NCI-H1930 (cell line): ENCODE measurements at regions not wholly inside any gene's neighbourhood (a gene's known extent, or its start where the extent isn't known, plus 50 kb on each side); places are given as distances from the start of the nearest gene placed in this dataset.
A peak's percentile ranks its signal among the peaks of the same experiment; 100 is the strongest.

Source experiments
- DNase-seq, 2 experiments: peaks; one replicate each; lab custom pipeline; 2025; lab: John Stamatoyannopoulos, UW

DNA sequence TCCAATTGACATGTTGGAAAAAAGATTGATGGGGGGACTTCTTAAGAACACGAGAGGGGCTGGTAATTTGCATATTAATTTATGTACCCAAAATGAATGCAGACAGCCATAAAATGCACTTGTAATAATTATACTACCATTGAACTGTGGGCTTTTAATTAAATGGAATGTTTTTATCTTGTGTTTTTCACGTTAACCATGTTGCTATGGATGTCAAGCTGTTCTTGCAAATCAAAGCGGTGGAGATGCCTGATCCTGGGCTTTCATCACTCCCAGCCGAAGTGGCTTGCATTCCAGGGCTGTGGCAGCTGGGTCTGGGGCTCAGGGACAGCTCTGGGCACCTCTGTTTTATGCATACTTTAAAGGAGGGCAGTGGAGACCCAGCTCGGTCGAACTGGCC is 179.4 kb upstream of the TMTC4 start:
- no peak for DNase-seq

DNA sequence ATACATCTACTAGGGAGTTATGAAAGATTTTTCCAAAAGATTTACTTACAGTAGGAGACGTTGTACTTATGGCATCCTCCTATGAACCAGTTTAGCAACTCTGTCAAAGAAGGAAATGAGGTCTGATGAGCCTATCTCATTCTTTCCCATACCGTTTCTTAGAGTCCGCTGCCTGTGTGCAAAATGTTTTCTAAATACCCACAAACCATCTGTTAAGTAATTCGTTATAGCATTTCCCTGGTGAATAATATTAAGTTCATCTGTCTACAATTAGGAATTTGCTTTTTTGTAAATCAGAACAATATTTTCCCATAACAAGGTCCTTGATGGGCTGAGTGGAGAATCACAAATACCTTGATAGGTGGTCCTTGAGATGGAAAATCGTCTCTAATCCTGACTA is 178.8 kb upstream of the TMTC4 start:
- no peak for DNase-seq

DNA sequence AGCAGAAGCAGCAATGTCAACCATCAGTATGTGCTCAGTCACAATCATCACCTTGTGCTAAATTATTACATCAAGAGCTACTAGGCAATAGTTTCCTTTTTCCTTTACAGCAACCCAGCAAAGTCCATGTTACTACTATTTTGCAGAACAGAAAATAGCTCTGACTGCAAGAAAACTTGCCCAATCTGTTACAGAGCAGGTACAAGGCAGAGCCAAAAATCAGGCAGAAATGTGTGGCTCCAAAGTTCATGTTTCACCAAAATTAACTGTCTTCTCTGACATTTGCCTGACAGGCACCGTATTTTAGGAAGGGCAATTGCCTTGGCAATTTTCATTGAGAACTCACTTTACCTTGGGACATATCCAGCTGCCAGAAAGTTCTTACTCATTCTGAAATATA is 177.6 kb upstream of the TMTC4 start:
- no peak for DNase-seq

DNA sequence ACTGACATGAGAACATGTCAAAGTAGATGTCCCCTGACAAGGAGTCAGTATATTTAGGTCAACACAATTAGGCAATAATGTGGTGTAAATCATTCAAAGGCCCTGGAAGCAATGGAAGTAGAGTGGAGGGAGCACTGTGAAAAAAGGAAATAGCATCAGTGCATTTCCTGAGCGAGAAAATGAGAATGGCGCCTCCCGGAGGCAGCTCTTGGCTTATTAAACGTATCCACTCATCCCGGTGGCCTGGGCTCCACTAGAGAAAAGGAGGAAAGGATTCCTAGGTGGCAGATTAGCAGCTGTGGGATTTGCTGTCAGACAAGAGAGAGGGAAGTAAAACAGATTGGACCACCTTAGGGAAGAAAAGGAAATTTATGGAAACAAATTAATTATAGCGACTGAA is 173.7 kb upstream of the TMTC4 start:
- no peak for DNase-seq

DNA sequence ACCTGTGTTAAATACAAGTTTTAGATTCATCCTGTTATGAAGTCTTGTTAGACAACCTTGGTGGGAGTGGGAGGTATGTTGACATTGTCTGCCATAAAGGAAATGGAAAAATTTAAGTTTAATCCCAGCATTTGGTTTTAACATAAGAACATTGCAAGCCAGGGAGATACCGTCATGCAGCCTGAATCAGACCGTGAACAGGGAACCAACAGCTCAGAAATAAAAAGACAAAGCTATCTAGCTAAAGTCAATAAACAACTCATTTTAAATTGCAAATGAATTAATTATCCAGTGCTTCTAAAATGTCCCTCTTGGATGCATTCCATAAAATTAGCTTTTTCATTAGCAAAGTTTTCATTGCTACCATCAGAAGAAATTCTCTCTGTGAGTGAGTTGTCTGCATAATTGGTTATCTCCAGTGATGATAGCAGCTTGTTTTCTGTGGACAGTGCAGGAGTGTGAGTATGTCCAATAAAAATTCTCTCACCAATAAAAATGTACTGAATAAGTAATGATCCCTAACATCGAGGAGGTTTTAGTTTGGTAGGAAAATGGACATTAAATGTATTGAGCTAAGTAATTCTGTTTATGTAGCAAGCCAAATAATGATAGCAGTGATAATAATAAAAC is 170.6 kb upstream of the TMTC4 start:
- no peak for DNase-seq

DNA sequence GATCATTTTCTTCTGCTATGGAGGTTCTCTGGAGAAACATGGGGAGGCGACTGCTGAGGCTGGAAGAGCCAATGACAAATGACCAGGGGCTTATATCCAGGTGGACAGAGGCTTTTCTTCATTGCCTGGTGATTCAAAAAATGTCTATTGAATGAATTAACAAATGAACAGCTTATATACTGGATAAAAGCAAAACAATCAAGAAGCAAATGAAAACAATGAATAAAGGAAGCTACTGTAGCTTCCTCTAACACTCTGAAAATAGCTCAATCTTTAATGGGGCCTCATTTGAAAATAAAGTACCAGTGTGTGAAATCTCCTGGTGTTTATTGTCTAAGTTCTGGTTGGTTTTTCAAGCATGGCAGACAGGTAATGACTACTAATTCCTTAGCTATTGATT is 167.5 kb upstream of the TMTC4 start:
- no peak for DNase-seq

DNA sequence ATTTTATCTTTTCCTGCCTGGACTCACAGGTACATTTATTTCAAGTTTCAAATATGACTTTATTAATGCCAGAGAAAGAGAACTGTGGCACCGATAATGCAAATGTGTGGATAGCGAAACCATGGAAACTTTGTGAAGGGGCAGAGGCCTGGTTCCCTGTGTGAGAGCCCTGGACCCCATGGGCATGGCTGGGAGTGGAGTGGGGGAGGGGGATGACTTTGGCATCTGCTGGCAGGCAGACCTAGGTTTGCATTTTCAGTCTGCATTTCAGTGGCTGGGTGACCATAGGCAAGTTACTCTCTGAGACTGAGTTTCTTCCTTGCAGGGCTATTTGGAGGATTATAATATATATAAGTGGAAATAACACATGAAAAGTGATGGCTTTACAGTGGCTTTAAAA is 163.8 kb upstream of the TMTC4 start:
- no peak for DNase-seq

DNA sequence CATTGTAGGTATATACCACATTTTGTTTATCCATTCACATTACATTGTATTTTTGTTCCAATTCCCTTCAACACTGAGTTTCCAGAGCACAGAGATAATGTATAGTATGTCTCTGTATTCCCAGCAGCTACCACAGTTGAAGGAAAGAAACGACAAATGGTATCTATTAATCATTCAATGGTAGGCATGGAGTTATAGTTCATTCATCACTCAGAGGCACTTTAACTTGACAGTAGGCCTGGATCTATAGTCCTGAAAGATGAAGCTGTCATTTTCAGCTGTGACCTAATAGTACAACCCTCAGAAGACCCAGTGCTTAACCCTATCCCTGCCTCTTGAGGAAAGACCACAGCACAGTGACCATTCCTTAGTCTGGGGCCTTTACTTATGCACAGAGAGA is 163.0 kb upstream of the TMTC4 start:
- no peak for DNase-seq

DNA sequence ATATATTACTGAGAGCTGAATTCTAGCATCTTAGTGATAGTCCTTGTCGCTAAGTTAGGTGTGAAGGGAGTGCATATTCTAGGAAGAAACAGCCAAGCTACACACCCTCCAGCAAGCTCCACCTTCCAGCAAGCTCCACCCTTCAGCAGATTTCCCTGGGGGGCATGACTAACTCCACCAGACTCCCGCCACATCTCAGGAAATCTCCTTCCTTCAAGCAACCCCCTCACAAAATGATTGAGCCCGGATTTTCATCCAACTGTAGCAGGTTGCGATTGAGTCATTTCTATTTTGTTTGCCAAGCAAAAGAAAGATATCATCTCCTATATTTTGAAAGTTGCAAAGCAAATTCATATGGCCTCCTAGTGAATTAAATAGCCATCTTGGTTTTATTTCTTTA is 162.1 kb upstream of the TMTC4 start:
- no peak for DNase-seq

DNA sequence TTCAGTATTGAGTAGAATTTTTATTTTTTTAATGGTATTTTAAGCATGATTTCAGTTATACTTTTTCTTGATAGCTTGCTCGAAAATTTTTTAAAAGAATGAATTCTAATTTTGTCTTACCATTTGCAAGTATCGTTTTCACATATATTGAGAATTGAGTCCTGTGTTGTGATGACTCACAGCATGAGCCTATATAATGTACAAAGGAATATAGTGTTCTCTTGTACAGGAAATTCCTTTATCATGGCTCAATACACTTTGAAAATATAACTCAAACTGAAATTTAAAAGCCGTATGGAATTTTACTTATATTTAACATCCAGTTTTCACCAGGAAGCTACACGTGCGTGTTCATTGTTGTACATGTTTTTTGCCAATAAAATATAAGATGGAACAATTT is 161.1 kb upstream of the TMTC4 start:
- DNase-seq, result no peak

DNA sequence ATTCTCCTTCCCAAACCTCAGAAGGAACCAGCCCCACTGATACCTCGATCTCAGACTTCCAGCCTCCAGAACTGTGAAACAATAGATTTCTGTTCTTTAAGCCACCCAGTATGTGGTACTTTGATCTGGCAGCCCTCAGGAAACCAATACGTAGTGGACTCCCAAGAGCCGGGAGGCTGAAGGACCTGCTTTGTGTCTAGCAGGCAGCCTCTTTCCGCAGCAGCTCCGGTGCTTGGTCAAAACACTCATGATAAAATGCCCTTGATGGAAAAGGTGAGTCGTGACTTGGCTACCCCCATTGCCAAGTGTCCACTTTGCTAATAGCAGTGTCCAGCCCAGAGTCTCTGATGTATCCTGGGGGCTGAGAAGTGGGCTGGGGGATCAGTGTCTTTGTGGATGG is 158.8 kb upstream of the TMTC4 start:
- DNase-seq, result no peak

DNA sequence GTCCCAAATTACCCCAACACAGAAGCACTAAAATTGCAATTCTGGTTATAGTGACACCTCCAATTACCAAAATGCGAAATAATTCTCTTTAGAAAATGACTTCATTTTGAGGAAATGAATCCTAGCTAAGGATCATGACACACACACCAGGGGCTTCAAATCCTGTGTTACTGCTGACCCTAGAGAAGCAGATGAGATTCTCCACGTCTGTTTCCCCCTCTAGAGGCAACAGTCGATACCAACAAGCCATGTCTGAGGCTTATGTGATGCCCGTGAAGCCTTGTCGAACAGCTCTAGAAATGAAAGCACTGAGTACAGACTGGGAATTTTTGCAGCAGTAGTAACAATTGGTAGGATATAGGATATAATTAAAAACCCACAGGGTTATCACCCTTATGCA is 153.6 kb upstream of the TMTC4 start:
- DNase-seq, result no peak

DNA sequence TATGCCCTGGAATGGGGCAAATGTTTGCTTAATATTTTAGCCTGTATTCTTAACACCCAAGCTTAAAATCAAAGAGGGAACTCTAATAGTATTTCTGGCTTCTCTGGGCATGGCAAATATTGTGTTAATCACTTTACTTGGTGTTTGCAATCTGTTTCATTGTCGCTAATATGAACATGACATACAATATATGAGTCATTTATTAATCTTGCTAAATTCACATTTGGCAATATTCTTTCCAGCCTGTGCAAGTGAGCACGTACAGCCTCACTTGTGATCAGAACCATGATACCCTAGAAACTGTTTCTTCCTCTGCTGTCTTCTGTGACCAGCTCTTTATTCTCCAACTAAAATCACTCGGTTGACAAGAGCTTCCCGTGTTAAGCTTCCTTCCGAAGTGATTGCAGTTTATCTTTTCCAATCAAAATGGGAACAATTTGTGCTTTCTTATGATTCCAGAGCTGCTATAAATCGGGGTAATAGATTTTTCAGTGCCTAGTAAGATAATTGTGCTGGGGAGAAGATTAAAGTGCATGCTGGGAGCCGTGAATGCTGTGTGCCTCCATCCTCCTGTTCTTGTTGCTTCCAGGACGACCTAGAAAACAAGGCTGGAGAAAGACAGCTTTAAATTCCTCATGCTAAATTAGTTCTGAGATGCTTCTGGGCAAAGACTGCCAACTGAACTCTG is 153.0 kb upstream of the TMTC4 start:
- no peak for DNase-seq

DNA sequence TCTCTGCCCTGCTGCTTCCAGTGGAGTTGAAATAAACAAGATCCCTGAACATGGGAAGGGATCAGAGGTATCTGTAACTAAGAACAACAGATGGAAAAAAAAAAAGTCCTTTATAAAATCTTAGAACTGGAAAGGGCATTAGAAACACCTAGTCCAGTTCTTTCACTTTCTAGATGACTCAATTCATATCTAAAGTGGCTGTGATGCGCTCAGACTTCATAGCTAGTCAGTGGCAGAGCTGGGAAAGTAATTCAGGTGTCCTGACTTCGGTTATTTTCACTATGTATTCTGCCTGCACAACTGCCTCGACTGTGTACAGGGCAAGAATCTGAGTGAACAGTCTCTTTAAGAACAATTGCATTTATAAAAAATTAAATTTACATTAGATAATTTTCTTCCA is 151.8 kb upstream of the TMTC4 start:
- no peak for DNase-seq

DNA sequence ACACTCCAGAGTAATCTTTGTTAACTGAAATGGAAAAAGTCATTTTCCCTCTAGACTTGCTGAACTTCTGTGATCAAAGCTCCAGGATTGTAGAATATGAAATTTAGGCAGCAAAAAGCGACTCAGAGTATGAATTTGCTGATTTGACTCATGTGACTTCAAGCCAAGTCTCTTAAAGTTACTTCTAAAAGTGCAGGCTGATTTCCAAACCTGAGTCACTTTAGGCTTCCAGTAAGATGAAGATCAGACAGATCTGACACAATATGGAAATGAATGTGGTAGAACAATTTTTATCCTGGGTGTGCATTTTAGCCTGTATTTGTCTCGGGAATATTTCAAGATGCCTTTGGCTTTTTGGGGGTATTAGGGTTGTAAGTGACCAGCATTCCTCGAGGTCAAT is 151.0 kb upstream of the TMTC4 start:
- DNase-seq, result no peak

DNA sequence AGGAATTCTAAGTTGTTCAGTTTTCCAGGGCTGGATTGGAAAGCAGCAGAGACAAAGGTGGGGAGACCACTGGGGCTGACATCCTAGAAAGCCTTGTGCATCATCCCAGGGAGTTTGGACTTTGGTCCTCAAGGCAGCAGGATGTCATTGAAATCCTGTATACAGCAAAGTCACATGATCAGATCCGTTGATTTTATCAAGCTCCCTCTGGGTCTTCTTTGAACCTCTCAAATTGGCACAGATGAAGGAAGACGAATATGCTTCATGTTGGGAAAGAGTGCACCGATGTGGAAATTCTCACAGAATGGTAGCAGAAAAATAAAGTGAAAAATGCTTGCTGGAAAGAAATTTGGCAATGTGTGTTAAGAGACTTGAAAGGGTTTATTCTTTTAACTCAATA is 149.8 kb upstream of the TMTC4 start:
- no peak for DNase-seq

DNA sequence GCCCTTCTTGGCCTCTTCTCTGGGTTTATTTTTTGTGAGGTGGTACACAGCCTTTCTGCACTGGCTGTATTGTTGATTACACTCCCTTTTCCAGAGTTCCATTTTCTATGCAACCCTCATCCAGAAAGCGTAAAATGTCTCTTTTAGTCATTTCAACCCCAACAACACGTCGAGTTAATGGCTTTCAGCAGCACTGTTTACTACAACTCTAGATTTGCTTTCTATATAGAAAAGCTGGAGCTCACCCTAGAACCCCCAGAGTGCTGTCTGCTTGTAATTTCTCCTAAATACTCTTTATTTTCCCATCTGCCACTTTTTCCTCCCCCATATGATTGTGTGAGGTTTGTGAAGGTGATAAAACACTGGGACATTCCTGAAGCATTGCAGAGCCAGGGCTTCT is 148.9 kb upstream of the TMTC4 start:
- DNase-seq, result no peak

DNA sequence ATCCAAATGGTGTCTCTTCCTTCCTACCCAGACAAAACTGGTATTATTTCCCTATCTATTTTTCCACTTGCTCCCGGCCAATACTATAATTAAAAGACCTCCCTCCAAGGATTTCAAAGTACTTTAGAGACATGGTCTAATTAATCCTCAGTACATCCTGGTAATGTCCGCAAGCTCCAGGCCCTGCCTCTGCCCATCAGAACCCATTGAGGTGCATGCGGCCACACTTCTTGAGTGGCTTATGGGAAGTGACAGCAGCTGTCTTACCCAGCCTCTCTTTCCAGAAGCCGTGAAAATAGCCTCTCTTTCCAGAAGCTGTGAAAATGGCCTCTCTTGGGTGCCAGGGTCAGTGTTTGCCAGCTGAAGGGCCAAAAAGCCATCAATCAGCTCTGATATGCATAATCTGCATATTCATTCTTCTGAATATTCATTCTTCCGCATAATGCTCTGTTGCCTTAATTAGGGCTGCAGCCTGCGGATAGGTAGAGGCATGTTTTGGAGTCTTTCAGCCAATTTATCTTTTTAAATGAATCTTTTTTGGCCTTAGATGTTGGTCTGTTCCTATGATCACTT is 148.4 kb upstream of the TMTC4 start:
- DNase-seq, result no peak

DNA sequence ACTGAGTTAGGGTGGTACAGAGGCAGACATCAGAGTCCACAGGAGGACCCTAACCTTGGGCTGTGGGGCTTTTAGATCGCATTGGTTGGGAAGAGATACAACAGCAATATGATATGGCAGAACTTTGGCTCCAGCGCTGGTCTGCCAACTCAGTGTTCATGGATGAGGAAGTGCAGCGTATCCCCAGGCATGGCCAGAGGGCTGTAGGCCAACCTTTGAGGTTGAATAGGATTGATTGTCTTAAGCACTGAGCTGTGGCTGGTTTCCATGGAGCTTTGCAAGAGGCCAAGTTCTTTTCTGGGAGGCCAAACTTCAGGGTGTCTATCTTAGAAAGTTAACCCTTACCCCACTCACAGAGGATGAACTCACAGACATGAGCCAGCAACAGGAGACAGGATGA is 144.1 kb upstream of the TMTC4 start:
- DNase-seq, result no peak

DNA sequence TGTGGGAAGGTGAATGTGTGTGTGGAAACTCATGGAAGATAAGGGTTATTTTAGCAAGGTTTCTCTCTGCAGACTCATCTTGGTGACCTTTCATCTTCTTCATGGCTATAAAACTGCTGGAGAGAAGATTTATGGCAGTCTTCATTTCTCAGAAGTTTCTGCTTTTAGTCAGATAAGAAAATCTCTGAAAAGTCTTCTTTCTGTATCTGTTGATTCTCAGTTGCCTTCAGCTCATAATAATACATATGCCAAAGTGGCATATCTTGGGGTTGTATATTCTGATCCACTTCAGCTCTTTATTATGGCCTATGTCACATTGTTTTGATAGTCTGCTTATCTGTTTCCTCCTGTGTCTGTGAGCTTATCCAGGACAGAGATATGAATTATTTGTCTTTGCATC is 143.3 kb upstream of the TMTC4 start:
- no peak for DNase-seq

DNA sequence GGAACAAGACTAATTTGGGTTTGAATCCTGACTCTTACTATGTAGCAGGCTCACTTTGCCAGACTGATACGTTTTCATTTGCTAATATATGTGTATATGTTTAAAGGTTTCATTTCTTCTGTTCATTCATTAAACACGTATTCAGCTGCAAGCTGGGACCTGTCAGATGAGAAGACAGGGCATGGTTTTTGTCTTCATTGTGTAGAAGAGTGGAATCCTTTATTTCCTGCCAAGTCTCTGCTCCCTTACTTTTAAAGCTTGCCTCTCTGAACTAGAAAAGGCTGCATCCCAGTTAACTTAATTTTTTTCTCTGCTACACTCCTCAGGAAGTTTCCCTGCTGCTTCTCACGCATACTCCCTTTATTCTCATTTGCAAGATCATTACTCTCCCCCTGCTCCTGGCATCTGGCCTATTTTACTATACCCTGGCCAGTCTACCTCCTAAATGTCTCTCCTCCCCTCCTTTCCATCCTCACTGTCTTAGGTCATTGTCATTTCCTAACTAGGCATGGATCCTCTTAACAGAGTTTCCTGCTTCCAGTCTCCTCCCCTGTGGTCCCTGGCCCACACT is 141.0 kb upstream of the TMTC4 start:
- no peak for DNase-seq

DNA sequence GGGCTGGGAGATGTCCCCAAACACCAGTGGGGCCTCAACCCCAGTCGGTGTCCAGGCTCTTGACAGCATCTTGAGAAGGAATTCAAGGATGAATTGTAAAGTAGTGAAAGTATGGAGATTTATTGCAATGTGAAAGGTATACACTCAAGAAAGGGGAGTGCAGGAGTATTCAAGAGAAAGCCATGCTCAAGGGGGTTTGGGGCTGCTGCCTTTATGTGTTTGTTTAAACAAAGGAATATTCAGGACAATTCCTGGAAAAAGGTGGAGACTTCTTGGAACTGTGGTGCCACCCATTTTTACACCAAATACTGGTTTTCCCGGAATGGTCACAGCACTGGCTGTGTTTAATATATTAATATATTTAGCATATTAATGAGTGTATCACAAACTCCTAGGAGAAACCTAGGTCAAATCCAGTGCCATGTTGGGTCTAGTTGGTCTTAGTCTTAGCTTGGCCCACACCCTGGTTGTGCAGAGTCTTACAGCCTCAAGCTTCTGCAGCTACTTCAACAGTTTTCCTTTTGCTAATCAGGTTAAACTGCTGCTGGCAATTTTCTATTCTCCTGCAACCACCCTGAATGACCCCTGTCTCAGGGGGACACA is 138.5 kb upstream of the TMTC4 start:
- DNase-seq, result peak in 1 of 2 experiments; percentile 31

DNA sequence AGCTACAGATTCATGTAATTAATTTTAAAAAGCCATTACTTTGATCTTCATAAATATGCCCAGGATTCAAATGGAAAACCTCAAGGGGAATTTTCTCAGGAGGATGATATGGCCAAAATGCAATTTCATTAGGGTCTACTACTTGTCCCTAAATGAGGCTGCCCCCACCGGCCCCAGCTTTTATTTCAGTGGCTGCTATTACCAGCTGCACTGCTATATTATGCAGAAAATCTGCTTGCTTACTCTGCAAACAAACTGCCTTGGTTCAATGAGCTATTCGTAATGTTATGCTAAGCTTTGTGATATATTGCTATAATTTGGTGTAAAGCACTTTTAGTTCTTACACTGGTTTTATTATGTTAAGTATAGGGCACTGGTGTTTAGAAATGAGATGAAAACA is 137.3 kb upstream of the TMTC4 start:
- peak in 1 of 2 experiments; percentile 60 for DNase-seq
